Germinal center (tissue), 1 donor: ENCODE measurements at regions not wholly inside any gene's neighbourhood (a gene's known extent, or its start where the extent isn't known, plus 50 kb on each side); places are given as distances from the start of the nearest gene placed in this dataset.

Source experiments
- DNase-seq: peaks from one replicate; pipeline ENCODE4 v3.0.0; 2012; ENCODE audit warnings: mixed read lengths, low spot score

- DNase-seq = no peak
Measured at GRCh38 chr11:106581399-106581798, 436.9 kb downstream of the GUCY1A2 start.

DNA sequence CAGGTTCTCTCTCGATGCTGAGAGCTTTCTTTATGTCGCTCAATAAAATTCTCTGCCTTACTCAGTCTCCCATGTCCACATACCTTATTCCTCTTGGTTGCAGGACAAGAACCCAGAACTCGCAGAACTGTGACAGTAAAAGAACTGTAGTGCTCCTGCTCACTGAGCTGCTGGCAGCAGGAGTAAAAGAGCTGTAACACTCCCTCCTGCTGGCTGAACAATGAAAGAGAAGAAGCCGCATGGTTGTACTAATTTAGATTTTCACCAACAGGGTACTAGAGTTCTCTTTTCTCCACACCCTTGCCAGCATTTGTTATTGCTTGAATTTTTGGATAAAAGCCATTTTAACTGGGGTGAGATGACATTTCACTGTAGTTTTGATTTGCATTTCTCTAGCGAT, 433.2 kb downstream of the GUCY1A2 start:
- DNase-seq = no peak

GRCh38 chr11:106594751-106595351, 423.4 kb downstream of the GUCY1A2 start:
- no peak for DNase-seq

GRCh38 chr11:106601684-106602297, 416.5 kb downstream of the GUCY1A2 start:
- no peak for DNase-seq

- no peak for DNase-seq
Measured at GRCh38 chr11:106608677-106609076, 409.6 kb downstream of the GUCY1A2 start.

DNA sequence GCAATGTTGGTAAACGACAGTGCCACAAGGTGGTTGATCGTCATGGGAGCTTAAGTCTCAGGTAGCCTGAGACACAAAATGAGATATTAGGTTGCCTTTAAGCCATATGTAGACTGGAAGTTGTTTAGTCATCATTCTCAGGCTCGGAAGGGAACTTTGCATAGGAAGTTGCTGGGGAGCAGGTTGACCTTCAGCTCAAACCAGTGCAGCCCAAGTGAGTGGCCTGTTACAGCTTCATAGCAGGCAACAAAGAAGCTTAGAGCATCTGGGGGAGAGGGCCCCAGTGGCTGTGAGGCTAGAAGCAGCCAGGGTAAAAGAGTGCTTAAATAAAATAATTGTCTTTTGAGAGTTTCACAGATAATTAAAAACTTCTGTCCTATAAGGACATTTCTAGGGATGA, 404.0 kb downstream of the GUCY1A2 start:
- no peak for DNase-seq

DNA sequence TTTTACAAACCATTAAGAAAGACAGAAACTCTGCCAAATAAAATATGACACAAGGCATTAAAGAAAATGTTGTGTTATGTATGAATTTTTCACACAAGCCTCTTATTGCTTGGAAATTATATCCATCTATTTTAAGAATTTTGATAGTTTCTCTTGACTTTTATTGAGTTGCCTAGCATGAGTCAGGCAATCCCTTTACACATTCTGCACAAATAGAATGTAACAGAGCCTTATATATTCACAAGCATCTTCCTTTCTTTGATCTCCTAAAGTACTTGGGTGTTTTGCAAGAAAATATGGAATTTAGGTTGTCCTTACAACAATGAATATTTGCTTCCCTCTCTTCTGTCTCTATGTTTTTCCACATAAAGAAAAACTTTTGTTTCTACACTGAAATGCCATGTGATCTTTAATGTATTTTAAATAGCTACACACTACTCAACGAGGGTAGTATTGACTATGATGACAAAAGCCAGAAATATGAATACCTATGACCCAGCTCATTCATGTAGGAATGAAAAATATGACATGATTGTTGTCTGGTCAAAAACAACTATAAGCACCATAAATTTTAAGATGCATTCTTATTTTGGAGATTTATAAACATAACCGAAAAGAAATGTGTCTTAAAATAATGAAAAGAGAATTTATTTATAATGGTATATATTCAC, 398.8 kb downstream of the GUCY1A2 start:
- no peak for DNase-seq

DNA sequence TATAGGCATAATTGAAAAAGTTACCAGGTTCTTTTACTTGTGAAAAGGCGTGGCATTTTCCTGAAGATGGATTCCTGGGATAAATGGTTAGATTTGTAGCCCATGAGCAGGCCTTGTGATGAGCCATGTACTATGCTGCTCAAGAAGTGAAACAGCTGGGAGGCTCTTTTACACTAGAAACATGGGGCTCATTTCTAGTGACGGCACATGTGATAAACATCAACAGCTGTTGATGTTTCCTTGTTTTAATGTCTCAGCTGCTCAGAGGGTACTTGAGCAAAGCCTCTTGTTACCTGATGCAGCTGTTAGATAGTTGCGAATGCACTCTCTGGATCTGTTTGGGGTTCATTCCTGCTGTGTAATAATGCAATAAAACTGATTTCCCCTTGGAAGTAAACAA, 396.8 kb downstream of the GUCY1A2 start:
- no peak for DNase-seq
